Posterior vena cava (tissue), 2 donors: ENCODE measurements at regions not wholly inside any gene's neighbourhood (a gene's known extent, or its start where the extent isn't known, plus 50 kb on each side); places are given as distances from the start of the nearest gene placed in this dataset.

ENCODE experiments used
- DNase-seq: peaks from one replicate; pipeline ENCODE4 v3.0.0-alpha.2; 2020; ENCODE audit warnings: low spot score
- intact Hi-C, 2 donors: fragments of 100-400 bp; cut with DNase I; formaldehyde crosslinking; loops; one replicate each; pipeline versions ENCODE4 v1.14.1 to v1.14.2; 2022 to 2023
- donor health status: DM: yes; HTN: yes; CAD: no.
- donor health status: DM: yes; HTN: yes; CAD: no.

DNA sequence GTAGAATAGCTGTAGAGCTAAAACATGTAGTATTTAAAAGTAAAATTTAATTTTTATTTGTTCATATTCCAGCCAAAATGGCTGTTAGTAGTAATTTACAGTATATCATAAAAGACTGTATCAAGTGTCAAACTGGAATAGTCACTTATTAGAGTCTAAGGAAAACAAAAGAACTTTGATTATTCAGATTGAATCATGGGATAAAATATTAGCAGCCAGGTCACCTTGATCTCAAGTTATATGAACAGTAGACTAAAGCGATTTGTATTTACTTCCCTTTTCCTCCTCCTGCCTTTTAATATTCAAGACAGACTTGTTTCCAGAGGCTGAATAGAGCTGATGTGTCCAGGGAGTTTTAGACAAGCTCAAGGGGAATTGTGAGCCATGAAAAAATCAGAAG, 54.4 kb downstream of the PMAIP1 start:
- no peak for DNase-seq
- intact Hi-C loops, result loop anchor here in 1 of 2 donors (5.0 kb wide), 1 partner anchor 272 kb away; no protein-coding TSS in a partner anchor
